ENCODE measurements at regions not wholly inside any gene's neighbourhood (a gene's known extent, or its start where the extent isn't known, plus 50 kb on each side); places are given as distances from the start of the nearest gene placed in this dataset.
A peak's percentile ranks its signal among the peaks of the same experiment; 100 is the strongest.

- Histone ChIP-seq H3K27me3 (ENCODE audit: low read depth, low read length) (no peaks in the 10 kb centered on the region), H3K4me1 (ENCODE audit: low read length) (peaks cover 26% of the 10 kb centered on the region), H3K4me2 (ENCODE audit: low read length) (peak overlapping the region; percentile 68), H4K20me1 (ENCODE audit: insufficient read depth, low read length) (no peaks in the 10 kb centered on the region), H3K36me3 (replicated peaks; ENCODE audit: low read depth, low read length) (no peaks in the 10 kb centered on the region), H3K9me3 (ENCODE audit: insufficient read depth, low read length) (no peaks in the 10 kb centered on the region), H3K9ac (ENCODE audit: low read length) (peak overlapping the region; percentile 48; the same call in 1 of the 2 replicates), H3K27ac (ENCODE audit: low read length) (peak overlapping the region; percentile 80), H3K79me2 (ENCODE audit: low read length) (no peaks in the 10 kb centered on the region), H2AFZ (ENCODE audit: low read depth, low read length) (no peak overlapping the region), H3K4me3 (ENCODE audit: low read length) (peak overlapping the region; percentile 55)
- no peak for TF ChIP-seq CTCF (IDR thresholded peaks at IDR 0.05; ENCODE audit: low read depth, low read length)
- TF ChIP-seq EZH2phosphoT487 (IDR thresholded peaks at IDR 0.05; ENCODE audit: low read depth) = 0 out of 2 replicates have a peak, but pooled peaks have one; percentile 46
Measured at GRCh38 chr4:147299205-147299604, 181.7 kb upstream of the EDNRA start.

- no peak for TF ChIP-seq EZH2phosphoT487 (IDR thresholded peaks at IDR 0.05; ENCODE audit: low read depth)
- TF ChIP-seq CTCF (IDR thresholded peaks at IDR 0.05; ENCODE audit: low read depth, low read length) = no peak
- Histone ChIP-seq H3K27me3 (ENCODE audit: low read depth, low read length) (no peaks in the 10 kb centered on the region), H3K4me1 (ENCODE audit: low read length) (peaks cover 26% of the 10 kb centered on the region), H3K9ac (ENCODE audit: low read length) (no peak overlapping the region), H3K4me3 (ENCODE audit: low read length) (no peak overlapping the region), H4K20me1 (ENCODE audit: insufficient read depth, low read length) (no peaks in the 10 kb centered on the region), H3K27ac (ENCODE audit: low read length) (no peak overlapping the region), H3K79me2 (ENCODE audit: low read length) (no peaks in the 10 kb centered on the region), H2AFZ (ENCODE audit: low read depth, low read length) (no peak overlapping the region), H3K4me2 (ENCODE audit: low read length) (no peak overlapping the region), H3K36me3 (replicated peaks; ENCODE audit: low read depth, low read length) (no peaks in the 10 kb centered on the region), H3K9me3 (ENCODE audit: insufficient read depth, low read length) (no peaks in the 10 kb centered on the region)
Measured at GRCh38 chr4:147303174-147303872, 177.6 kb upstream of the EDNRA start.

- Histone ChIP-seq H3K9me3 (ENCODE audit: insufficient read depth, low read length) (no peaks in the 10 kb centered on the region), H4K20me1 (ENCODE audit: insufficient read depth, low read length) (no peaks in the 10 kb centered on the region), H3K9ac (ENCODE audit: low read length) (no peak overlapping the region), H3K36me3 (replicated peaks; ENCODE audit: low read depth, low read length) (no peaks in the 10 kb centered on the region), H3K27ac (ENCODE audit: low read length) (no peak overlapping the region), H2AFZ (ENCODE audit: low read depth, low read length) (no peak overlapping the region), H3K27me3 (ENCODE audit: low read depth, low read length) (no peaks in the 10 kb centered on the region), H3K4me1 (ENCODE audit: low read length) (peaks cover 23% of the 10 kb centered on the region), H3K4me2 (ENCODE audit: low read length) (no peak overlapping the region), H3K79me2 (ENCODE audit: low read length) (no peaks in the 10 kb centered on the region), H3K4me3 (ENCODE audit: low read length) (no peak overlapping the region)
- no peak for TF ChIP-seq EZH2phosphoT487 (IDR thresholded peaks at IDR 0.05; ENCODE audit: low read depth)
- TF ChIP-seq CTCF (IDR thresholded peaks at IDR 0.05; ENCODE audit: low read depth, low read length) = no peak
Measured at GRCh38 chr4:147303873-147304229, 177.0 kb upstream of the EDNRA start.

GRCh38 chr4:147307896-147308674 lies 172.8 kb upstream of the EDNRA start:
- H3K4me1 ChIP-seq (ENCODE audit: low read length) = peaks cover 8% of the 10 kb centered on the region
- no peak overlapping the region for H3K4me2 ChIP-seq (ENCODE audit: low read length)
- no peak overlapping the region for H3K9ac ChIP-seq (ENCODE audit: low read length)
- 0 out of 2 replicates have a peak overlapping the region, but pooled peaks have one; percentile 12 for H2AFZ ChIP-seq (ENCODE audit: low read depth, low read length)
- H3K79me2 ChIP-seq (ENCODE audit: low read length) = no peaks in the 10 kb centered on the region
- no peak overlapping the region for H3K27ac ChIP-seq (ENCODE audit: low read length)
- no peaks in the 10 kb centered on the region for H3K36me3 ChIP-seq (replicated peaks; ENCODE audit: low read depth, low read length)
- H3K4me3 ChIP-seq (ENCODE audit: low read length) = no peak overlapping the region
- no peak for TF ChIP-seq EZH2phosphoT487 (IDR thresholded peaks at IDR 0.05; ENCODE audit: low read depth)
- TF ChIP-seq CTCF (IDR thresholded peaks at IDR 0.05; ENCODE audit: low read depth, low read length) = no peak
- no peaks in the 10 kb centered on the region for H4K20me1 ChIP-seq (ENCODE audit: insufficient read depth, low read length)
- H3K27me3 ChIP-seq (ENCODE audit: low read depth, low read length) = no peaks in the 10 kb centered on the region
- no peaks in the 10 kb centered on the region for H3K9me3 ChIP-seq (ENCODE audit: insufficient read depth, low read length)
